HEK293 (cell line): ENCODE measurements at regions not wholly inside any gene's neighbourhood (a gene's known extent, or its start where the extent isn't known, plus 50 kb on each side); places are given as distances from the start of the nearest gene placed in this dataset.

Experiments
- CTCF ChIA-PET: fragments of 350-600 bp; formaldehyde crosslinking; extraction: SDS; loops from one replicate; lab custom pipeline; 2021; ENCODE audit warnings: antibody characterized with exemption; lab: Yijun Ruan, JAX
- POLR2A ChIA-PET: fragments of 300-600 bp; formaldehyde crosslinking; extraction: SDS; loops from one replicate; lab custom pipeline; 2020; ENCODE audit warnings: antibody characterized with exemption, inconsistent platforms; lab: Yijun Ruan, JAX
- H3K27ac ChIP-seq: fragments of 200-500 bp; sonication (Bioruptor generic); 2 replicates; pipeline ENCODE4 v1.5.1; 2014; ENCODE audit warnings: low read depth, low read length, control low read depth, inconsistent platforms; ENCODE audit errors: extremely low read depth
- H3K36me3 ChIP-seq, 2 experiments: fragments of 200-500 bp in 1 of 2; sonication (Bioruptor generic) in 1 of 2; 1 replicate in 1 of 2; 2 replicates in 1 of 2; pipeline ENCODE4 v1.5.1; 2014 to 2017; ENCODE audit warnings: inconsistent platforms in 2 of 2, low read length in 2 of 2; ENCODE audit not compliant: control insufficient read depth in 2 of 2, insufficient read depth in 1 of 2
- H3K4me1 ChIP-seq: fragments of 200-500 bp; sonication (Bioruptor generic); 2 replicates; pipeline ENCODE4 v1.5.1; 2014; ENCODE audit warnings: mild to moderate bottlenecking, low read length, inconsistent platforms; ENCODE audit not compliant: control insufficient read depth, insufficient read depth
- H3K4me3 ChIP-seq: 2 replicates; pipeline ENCODE4 v1.5.1; 2011; ENCODE audit warnings: low read depth, mild to moderate bottlenecking, control low read depth, low read length, moderate library complexity
- H3K9me3 ChIP-seq: fragments of 200-500 bp; sonication (Bioruptor generic); 2 replicates; pipeline ENCODE4 v1.5.1; 2014; ENCODE audit warnings: low read depth, low read length, inconsistent platforms; ENCODE audit not compliant: control insufficient read depth, insufficient read depth
- GFI1B ChIP-seq: fragments of 450-650 bp; formaldehyde crosslinking; IDR thresholded peaks from 2 replicates; pipeline ENCODE4 v1.5.1; 2016; ENCODE audit warnings: missing biosample characterization, missing genetic modification characterization
- GLI4 ChIP-seq: fragments of 450-650 bp; formaldehyde crosslinking; IDR thresholded peaks from 2 replicates; pipeline ENCODE4 v1.5.1; 2016; ENCODE audit warnings: missing biosample characterization, missing genetic modification characterization
- TCF7L2 ChIP-seq: IDR thresholded peaks from 2 replicates; pipeline ENCODE4 v1.6.1; 2011; ENCODE audit warnings: low read depth, mild to moderate bottlenecking, inconsistent platforms, low read length, moderate library complexity, borderline replicate concordance
- ZBTB1 ChIP-seq: fragments of 450-650 bp; formaldehyde crosslinking; IDR thresholded peaks from 2 replicates; pipeline ENCODE4 v1.5.1; 2016; ENCODE audit warnings: missing biosample characterization, missing genetic modification characterization
- ZBTB21 ChIP-seq: fragments of 450-650 bp; formaldehyde crosslinking; IDR thresholded peaks from 2 replicates; pipeline ENCODE4 v1.5.1; 2017; ENCODE audit warnings: missing biosample characterization, missing genetic modification characterization
- ZIC2 ChIP-seq: fragments of 450-650 bp; formaldehyde crosslinking; IDR thresholded peaks from 2 replicates; pipeline ENCODE4 v1.5.1; 2016; ENCODE audit warnings: missing biosample characterization, missing genetic modification characterization
- ZNF121 ChIP-seq: fragments of 450-650 bp; formaldehyde crosslinking; IDR thresholded peaks from 2 replicates; pipeline ENCODE4 v1.5.1; 2016; ENCODE audit warnings: missing biosample characterization, missing genetic modification characterization
- ZNF140 ChIP-seq: fragments of 450-650 bp; formaldehyde crosslinking; IDR thresholded peaks from 2 replicates; pipeline ENCODE4 v1.5.1; 2016; ENCODE audit warnings: missing biosample characterization, missing genetic modification characterization
- ZNF157 ChIP-seq: fragments of 450-650 bp; formaldehyde crosslinking; IDR thresholded peaks from 2 replicates; pipeline ENCODE4 v1.5.1; 2016; ENCODE audit warnings: missing biosample characterization, missing genetic modification characterization
- ZNF202 ChIP-seq: fragments of 450-650 bp; formaldehyde crosslinking; IDR thresholded peaks from 2 replicates; pipeline ENCODE4 v1.5.1; 2016; ENCODE audit warnings: missing biosample characterization, missing genetic modification characterization, borderline replicate concordance
- ZNF223 ChIP-seq: fragments of 450-650 bp; formaldehyde crosslinking; IDR thresholded peaks from 2 replicates; pipeline ENCODE4 v1.5.1; 2016; ENCODE audit warnings: missing biosample characterization, missing genetic modification characterization
- ZNF341 ChIP-seq: fragments of 450-650 bp; formaldehyde crosslinking; IDR thresholded peaks from 2 replicates; pipeline ENCODE4; 2016; ENCODE audit warnings: low read depth, missing biosample characterization, missing genetic modification characterization
- ZNF433 ChIP-seq: fragments of 450-650 bp; formaldehyde crosslinking; IDR thresholded peaks from 2 replicates; pipeline ENCODE4 v1.5.1; 2016; ENCODE audit warnings: missing biosample characterization, missing genetic modification characterization, low read depth
- ZNF510 ChIP-seq: fragments of 450-650 bp; formaldehyde crosslinking; IDR thresholded peaks from 2 replicates; pipeline ENCODE4 v1.5.1; 2018; ENCODE audit warnings: mild to moderate bottlenecking, missing genetic modification characterization, missing biosample characterization; ENCODE audit not compliant: insufficient replicate concordance
- ZNF670 ChIP-seq: fragments of 450-650 bp; formaldehyde crosslinking; IDR thresholded peaks from 2 replicates; pipeline ENCODE4 v1.5.1; 2016; ENCODE audit warnings: missing biosample characterization, missing genetic modification characterization, low read depth
- ZNF677 ChIP-seq: fragments of 450-650 bp; IDR thresholded peaks from 2 replicates; pipeline ENCODE4 v1.5.0; 2018; ENCODE audit warnings: missing biosample characterization, mild to moderate bottlenecking, missing genetic modification characterization, moderate library complexity
- ZNF785 ChIP-seq: fragments of 450-650 bp; formaldehyde crosslinking; IDR thresholded peaks from 2 replicates; pipeline ENCODE4 v1.5.1; 2016; ENCODE audit warnings: missing biosample characterization, missing genetic modification characterization
- TF ChIP-seq, protein P1 (sequence below): fragments of 450-650 bp; formaldehyde crosslinking; IDR thresholded peaks from 2 replicates; pipeline ENCODE4 v1.5.1; 2016; ENCODE audit warnings: missing biosample characterization, missing genetic modification characterization
- TF ChIP-seq, protein P2 (sequence below): fragments of 450-650 bp; formaldehyde crosslinking; IDR thresholded peaks from 2 replicates; pipeline ENCODE4 v1.5.1; 2016; ENCODE audit warnings: missing biosample characterization, missing genetic modification characterization
- TF ChIP-seq, protein P3 (sequence below): fragments of 450-650 bp; formaldehyde crosslinking; IDR thresholded peaks from 2 replicates; pipeline ENCODE4 v1.5.1; 2016; ENCODE audit warnings: missing biosample characterization, missing genetic modification characterization
- TF ChIP-seq, protein P4 (sequence below): fragments of 450-650 bp; formaldehyde crosslinking; conservative IDR thresholded peaks from 2 replicates; pipeline ENCODE4 v1.5.1; 2016; ENCODE audit warnings: low read depth, missing biosample characterization, missing genetic modification characterization

DNA sequence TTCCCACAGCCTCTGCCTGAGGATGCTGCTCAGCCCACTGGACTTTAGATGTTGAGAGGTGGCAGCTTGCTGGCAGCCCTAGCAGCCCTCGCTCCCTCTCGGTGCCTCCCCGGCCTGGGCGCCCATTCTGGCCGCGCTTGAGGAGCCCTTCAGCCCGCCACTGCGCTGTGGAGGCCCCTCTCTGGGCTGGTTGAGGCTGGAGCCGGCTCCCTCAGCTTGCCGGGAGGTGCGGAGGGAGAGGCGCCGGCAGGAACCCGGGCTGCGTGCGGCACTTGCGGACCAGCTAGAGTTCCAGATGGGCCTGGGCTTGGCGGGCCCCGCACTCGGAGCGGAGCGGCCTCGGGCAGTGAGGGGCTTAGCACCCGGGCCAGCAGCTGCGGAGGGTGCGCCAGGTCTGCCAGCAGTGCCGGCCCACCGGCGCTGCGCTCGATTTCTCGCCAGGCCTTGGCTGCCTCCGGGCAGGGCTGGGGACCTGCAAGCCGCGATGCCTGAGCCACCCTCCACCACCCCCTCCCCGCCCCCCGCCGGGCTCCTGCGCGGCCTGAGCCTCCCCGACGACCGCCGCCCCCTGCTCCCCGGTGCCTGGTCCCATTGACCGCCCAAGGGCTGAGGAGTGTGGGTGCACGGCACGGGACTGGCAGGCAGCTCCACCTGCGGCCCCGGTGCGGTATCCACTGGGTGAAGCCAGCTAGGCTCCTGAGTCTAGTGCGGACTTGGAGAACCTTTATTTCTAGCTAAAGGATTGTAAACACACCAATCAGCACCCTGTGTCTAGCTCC lies 446.2 kb downstream of the INSC start:
- no peaks in the 10 kb centered on the region for H3K36me3 ChIP-seq
- H3K9me3 ChIP-seq, result no peaks in the 10 kb centered on the region
- ChIA-PET CTCF (no interaction called here), POLR2A (no interaction called here)
- H3K27ac ChIP-seq, result no peak overlapping the region
- TF ChIP-seq ZIC2 (tag by site-specific recombination) (no peak), ZNF157 (tag by site-specific recombination) (no peak), ZNF223 (tag by site-specific recombination) (no peak), GFI1B (no peak)
- TF ChIP-seq, protein P1, sequence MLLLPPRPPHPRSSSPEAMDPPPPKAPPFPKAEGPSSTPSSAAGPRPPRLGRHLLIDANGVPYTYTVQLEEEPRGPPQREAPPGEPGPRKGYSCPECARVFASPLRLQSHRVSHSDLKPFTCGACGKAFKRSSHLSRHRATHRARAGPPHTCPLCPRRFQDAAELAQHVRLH (tag by site-specific recombination), result no peak
- no peaks in the 10 kb centered on the region for H3K4me1 ChIP-seq
- H3K4me3 ChIP-seq, result no peak overlapping the region

DNA sequence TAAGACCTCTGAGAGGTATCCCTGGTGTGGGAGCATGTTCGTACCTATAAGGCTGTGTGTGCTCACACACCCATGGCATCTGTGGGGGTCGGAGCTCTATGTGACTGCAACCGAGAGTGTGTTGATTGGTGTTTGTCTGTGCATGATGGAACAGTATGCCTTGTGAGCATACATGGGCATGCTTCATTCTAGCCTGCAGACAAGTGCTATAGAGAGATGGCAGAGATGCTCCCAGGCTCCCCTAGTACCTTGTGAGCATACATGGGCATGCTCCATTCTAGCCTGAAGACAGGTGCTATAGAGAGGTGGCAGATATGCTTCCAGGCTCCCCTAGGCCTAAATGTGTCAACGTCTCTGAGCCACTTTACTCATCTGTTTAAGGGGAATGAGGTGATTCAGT lies 447.5 kb downstream of the INSC start:
- CTCF ChIA-PET, result no interaction called here
- H3K36me3 ChIP-seq, result no peaks in the 10 kb centered on the region
- H3K9me3 ChIP-seq, result no peaks in the 10 kb centered on the region
- no peaks in the 10 kb centered on the region for H3K4me1 ChIP-seq
- no peak overlapping the region for H3K27ac ChIP-seq
- TF ChIP-seq ZNF510 (tag by site-specific recombination) (no peak), GLI4 (tag by site-specific recombination) (no peak), ZNF677 (no peak), ZNF785 (tag by site-specific recombination) (no peak), TCF7L2 (no peak), ZNF341 (tag by site-specific recombination) (no peak), ZNF202 (tag by site-specific recombination) (no peak)
- TF ChIP-seq, protein P2, sequence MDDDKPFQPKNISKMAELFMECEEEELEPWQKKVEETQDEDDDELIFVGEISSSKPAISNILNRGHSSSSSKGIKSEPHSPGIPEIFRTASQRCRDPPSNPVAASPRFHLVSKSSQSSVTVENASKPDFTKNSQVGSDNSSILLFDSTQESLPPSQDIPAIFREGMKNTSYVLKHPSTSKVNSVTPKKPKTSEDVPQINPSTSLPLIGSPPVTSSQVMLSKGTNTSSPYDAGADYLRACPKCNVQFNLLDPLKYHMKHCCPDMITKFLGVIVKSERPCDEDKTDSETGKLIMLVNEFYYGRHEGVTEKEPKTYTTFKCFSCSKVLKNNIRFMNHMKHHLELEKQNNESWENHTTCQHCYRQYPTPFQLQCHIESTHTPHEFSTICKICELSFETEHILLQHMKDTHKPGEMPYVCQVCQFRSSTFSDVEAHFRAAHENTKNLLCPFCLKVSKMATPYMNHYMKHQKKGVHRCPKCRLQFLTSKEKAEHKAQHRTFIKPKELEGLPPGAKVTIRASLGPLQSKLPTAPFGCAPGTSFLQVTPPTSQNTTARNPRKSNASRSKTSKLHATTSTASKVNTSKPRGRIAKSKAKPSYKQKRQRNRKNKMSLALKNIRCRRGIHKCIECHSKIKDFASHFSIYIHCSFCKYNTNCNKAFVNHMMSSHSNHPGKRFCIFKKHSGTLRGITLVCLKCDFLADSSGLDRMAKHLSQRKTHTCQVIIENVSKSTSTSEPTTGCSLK (tag by site-specific recombination), result no peak
- no peak overlapping the region for H3K4me3 ChIP-seq
- POLR2A ChIA-PET, result no interaction called here

DNA sequence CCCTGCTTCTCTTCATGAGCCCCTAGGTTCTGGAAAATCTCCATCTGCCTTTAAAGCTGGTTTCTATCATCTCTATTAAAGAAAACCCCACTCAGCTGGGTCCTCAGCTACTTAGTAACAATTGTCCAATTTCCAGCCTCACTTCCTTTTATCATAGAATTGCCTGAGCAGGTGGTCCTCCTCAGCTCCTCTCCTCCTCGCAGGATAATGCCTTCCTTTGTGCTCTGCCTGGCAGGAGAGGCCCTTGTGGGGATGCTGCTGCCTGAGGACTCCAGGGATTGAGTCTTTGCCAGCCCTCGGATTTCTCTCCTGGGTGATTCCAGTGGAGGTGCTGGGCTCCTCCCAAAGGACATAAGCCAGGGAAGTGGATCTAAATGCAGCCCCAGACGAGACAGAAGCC lies 448.3 kb downstream of the INSC start:
- CTCF ChIA-PET, result no interaction called here
- Histone ChIP-seq H3K4me3 (no peak overlapping the region), H3K4me1 (no peaks in the 10 kb centered on the region), H3K27ac (no peak overlapping the region), H3K9me3 (no peaks in the 10 kb centered on the region), H3K36me3 (no peaks in the 10 kb centered on the region)
- POLR2A ChIA-PET, result no interaction called here
- no peak for TF ChIP-seq ZBTB21 (tag by site-specific recombination)
- no peak for TF ChIP-seq ZNF341 (tag by site-specific recombination)
- TF ChIP-seq, protein P3, sequence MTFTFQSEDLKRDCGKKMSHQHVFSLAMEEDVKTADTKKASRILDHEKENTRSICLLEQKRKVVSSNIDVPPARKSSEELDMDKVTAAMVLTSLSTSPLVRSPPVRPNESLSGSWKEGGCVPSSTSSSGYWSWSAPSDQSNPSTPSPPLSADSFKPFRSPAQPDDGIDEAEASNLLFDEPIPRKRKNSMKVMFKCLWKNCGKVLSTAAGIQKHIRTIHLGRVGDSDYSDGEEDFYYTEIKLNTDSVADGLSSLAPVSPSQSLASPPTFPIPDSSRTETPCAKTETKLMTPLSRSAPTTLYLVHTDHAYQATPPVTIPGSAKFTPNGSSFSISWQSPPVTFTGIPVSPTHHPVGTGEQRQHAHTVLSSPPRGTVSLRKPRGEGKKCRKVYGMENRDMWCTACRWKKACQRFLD (tag by site-specific recombination), result no peak
- TF ChIP-seq ZNF433 (tag by site-specific recombination), result no peak
- TF ChIP-seq ZNF140 (tag by site-specific recombination), result no peak
- TF ChIP-seq, protein P4, sequence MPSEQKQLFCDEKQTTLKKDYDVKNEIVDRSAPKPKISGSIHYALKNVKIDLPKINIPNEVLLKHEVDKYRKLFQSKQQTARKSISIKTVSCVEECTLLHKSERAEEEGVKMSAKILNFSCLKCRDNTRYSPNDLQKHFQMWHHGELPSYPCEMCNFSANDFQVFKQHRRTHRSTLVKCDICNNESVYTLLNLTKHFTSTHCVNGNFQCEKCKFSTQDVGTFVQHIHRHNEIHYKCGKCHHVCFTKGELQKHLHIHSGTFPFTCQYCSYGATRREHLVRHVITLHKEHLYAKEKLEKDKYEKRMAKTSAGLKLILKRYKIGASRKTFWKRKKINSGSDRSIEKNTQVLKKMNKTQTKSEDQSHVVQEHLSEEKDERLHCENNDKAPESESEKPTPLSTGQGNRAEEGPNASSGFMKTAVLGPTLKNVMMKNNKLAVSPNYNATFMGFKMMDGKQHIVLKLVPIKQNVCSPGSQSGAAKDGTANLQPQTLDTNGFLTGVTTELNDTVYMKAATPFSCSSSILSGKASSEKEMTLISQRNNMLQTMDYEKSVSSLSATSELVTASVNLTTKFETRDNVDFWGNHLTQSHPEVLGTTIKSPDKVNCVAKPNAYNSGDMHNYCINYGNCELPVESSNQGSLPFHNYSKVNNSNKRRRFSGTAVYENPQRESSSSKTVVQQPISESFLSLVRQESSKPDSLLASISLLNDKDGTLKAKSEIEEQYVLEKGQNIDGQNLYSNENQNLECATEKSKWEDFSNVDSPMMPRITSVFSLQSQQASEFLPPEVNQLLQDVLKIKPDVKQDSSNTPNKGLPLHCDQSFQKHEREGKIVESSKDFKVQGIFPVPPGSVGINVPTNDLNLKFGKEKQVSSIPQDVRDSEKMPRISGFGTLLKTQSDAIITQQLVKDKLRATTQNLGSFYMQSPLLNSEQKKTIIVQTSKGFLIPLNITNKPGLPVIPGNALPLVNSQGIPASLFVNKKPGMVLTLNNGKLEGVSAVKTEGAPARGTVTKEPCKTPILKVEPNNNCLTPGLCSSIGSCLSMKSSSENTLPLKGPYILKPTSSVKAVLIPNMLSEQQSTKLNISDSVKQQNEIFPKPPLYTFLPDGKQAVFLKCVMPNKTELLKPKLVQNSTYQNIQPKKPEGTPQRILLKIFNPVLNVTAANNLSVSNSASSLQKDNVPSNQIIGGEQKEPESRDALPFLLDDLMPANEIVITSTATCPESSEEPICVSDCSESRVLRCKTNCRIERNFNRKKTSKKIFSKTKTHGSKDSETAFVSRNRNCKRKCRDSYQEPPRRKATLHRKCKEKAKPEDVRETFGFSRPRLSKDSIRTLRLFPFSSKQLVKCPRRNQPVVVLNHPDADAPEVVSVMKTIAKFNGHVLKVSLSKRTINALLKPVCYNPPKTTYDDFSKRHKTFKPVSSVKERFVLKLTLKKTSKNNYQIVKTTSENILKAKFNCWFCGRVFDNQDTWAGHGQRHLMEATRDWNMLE (tag by site-specific recombination), result no peak
- no peak for TF ChIP-seq ZNF670
- no peak for TF ChIP-seq ZBTB1 (tag by site-specific recombination)
- no peak for TF ChIP-seq ZNF121 (tag by site-specific recombination)
